IMR-90 (cell line): ENCODE measurements at regions not wholly inside any gene's neighbourhood (a gene's known extent, or its start where the extent isn't known, plus 50 kb on each side); places are given as distances from the start of the nearest gene placed in this dataset.

ENCODE experiments used
- CEBPB ChIP-seq: IDR thresholded peaks from 2 replicates; pipeline ENCODE4 v1.6.1; 2012; ENCODE audit warnings: low read depth, low read length, improper control_type of control experiment
- MXI1 ChIP-seq: IDR thresholded peaks from 2 replicates; pipeline ENCODE4 v1.6.1; 2012; ENCODE audit warnings: low read depth, mild to moderate bottlenecking, low read length, moderate library complexity, borderline replicate concordance
- POLR2A ChIP-seq: IDR thresholded peaks from 2 replicates; pipeline ENCODE4 v1.6.1; 2012; ENCODE audit warnings: mild to moderate bottlenecking, low read depth, low read length
- RAD21 ChIP-seq: IDR thresholded peaks from 2 replicates; pipeline ENCODE4 v1.6.1; 2012; ENCODE audit warnings: low read length, improper control_type of control experiment
- RCOR1 ChIP-seq: IDR thresholded peaks from 2 replicates; pipeline ENCODE4 v1.6.1; 2012; ENCODE audit warnings: mild to moderate bottlenecking, low read length, improper control_type of control experiment; ENCODE audit not compliant: insufficient replicate concordance
- RFX5 ChIP-seq: IDR thresholded peaks from 2 replicates; pipeline ENCODE4 v1.8.0; 2012; ENCODE audit warnings: low read depth, mild to moderate bottlenecking, low read length, moderate library complexity
- SMC3 ChIP-seq: fragments of 150-350 bp; IDR thresholded peaks from 2 replicates; pipeline ENCODE4 v1.6.1; 2016; ENCODE audit warnings: low read depth, mild to moderate bottlenecking, antibody characterized with exemption, low read length, moderate library complexity
- TF ChIP-seq, protein P1 (sequence below): conservative IDR thresholded peaks from 2 replicates; pipeline ENCODE4 v1.5.1; 2012; ENCODE audit warnings: mild to moderate bottlenecking, low read depth, low read length, improper control_type of control experiment
- TF ChIP-seq, protein P2 (sequence below): fragments of 150-350 bp; IDR thresholded peaks from 2 replicates; pipeline ENCODE4 v1.6.1; 2017; ENCODE audit warnings: mild to moderate bottlenecking, antibody characterized with exemption, low read length, low read depth
- TF ChIP-seq, protein P3 (sequence below): fragments of 150-350 bp; IDR thresholded peaks from 2 replicates; pipeline ENCODE4 v1.6.1; 2016; ENCODE audit warnings: low read depth, mild to moderate bottlenecking, low read length, moderate library complexity, borderline replicate concordance

DNA sequence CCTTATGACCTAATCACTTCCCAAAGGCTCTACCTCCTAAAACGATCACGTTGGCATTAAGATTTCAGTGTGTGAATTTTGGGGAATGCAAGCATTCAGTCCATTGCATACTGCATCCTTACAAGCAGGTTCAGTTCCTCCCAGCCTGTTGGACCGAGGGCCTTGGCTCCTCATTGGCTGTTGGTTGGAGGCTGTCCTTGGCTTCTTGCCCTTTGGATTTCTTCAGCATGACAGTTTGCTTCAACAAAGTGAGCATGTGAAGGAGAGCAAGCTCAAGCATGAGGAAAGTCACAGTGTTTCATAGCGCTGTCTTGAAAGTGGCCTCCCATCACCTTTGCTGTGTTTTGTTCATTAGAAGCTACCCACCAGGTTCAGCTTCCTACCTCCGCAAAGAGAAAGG is 109.5 kb downstream of the GADD45G start:
- TF ChIP-seq, protein P1, sequence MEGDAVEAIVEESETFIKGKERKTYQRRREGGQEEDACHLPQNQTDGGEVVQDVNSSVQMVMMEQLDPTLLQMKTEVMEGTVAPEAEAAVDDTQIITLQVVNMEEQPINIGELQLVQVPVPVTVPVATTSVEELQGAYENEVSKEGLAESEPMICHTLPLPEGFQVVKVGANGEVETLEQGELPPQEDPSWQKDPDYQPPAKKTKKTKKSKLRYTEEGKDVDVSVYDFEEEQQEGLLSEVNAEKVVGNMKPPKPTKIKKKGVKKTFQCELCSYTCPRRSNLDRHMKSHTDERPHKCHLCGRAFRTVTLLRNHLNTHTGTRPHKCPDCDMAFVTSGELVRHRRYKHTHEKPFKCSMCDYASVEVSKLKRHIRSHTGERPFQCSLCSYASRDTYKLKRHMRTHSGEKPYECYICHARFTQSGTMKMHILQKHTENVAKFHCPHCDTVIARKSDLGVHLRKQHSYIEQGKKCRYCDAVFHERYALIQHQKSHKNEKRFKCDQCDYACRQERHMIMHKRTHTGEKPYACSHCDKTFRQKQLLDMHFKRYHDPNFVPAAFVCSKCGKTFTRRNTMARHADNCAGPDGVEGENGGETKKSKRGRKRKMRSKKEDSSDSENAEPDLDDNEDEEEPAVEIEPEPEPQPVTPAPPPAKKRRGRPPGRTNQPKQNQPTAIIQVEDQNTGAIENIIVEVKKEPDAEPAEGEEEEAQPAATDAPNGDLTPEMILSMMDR, result no peak
- TF ChIP-seq POLR2A (no peak), RAD21 (no peak), RFX5 (no peak), SMC3 (no peak), MXI1 (no peak), CEBPB (no peak), RCOR1 (no peak)
- TF ChIP-seq, protein P2, sequence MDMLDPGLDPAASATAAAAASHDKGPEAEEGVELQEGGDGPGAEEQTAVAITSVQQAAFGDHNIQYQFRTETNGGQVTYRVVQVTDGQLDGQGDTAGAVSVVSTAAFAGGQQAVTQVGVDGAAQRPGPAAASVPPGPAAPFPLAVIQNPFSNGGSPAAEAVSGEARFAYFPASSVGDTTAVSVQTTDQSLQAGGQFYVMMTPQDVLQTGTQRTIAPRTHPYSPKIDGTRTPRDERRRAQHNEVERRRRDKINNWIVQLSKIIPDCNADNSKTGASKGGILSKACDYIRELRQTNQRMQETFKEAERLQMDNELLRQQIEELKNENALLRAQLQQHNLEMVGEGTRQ, result no peak
- TF ChIP-seq, protein P3, sequence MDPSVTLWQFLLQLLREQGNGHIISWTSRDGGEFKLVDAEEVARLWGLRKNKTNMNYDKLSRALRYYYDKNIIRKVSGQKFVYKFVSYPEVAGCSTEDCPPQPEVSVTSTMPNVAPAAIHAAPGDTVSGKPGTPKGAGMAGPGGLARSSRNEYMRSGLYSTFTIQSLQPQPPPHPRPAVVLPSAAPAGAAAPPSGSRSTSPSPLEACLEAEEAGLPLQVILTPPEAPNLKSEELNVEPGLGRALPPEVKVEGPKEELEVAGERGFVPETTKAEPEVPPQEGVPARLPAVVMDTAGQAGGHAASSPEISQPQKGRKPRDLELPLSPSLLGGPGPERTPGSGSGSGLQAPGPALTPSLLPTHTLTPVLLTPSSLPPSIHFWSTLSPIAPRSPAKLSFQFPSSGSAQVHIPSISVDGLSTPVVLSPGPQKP, result no peak
